Kidney (tissue), 13 donors: ENCODE measurements at regions not wholly inside any gene's neighbourhood (a gene's known extent, or its start where the extent isn't known, plus 50 kb on each side); places are given as distances from the start of the nearest gene placed in this dataset.
A peak's percentile ranks its signal among the peaks of the same experiment; 100 is the strongest.
"Not testable (repeated sequence)": the region's sequence is repeated elsewhere in the genome, so short reads cannot be mapped to it uniquely, and the experiment has no call there.

Experiments
- DNase-seq, 5 donors: peaks; one replicate each; pipeline ENCODE4 v3.0.0-alpha.2; 2013 to 2020
- FAIRE-seq: peaks from 2 replicates; lab custom pipeline; 2012; peaks lifted over from hg19 to GRCh38; lab: Jason Lieb, UNC
- H3K27ac ChIP-seq, 2 donors: one replicate each; pipeline ENCODE4 v1.7.0; 2013; ENCODE audit warnings: low read depth in 2 of 2, low read length in 2 of 2, inconsistent platforms in 1 of 2
- H3K27me3 ChIP-seq: one replicate; pipeline ENCODE4 v1.7.1; 2013; ENCODE audit warnings: low read length, inconsistent platforms; ENCODE audit not compliant: control insufficient read depth, insufficient read depth
- H3K36me3 ChIP-seq, 3 donors: one replicate each; pipeline versions ENCODE4 v1.7.0 to v1.7.1; 2013; ENCODE audit warnings: low read length in 3 of 3, control low read depth in 1 of 3, inconsistent platforms in 1 of 3; ENCODE audit not compliant: insufficient read depth in 3 of 3, control insufficient read depth in 2 of 3
- H3K4me1 ChIP-seq, 3 donors: one replicate each; pipeline versions ENCODE4 v1.7.0 to v1.7.1; 2013; ENCODE audit warnings: low read length in 3 of 3, inconsistent platforms in 1 of 3, low read depth in 1 of 3; ENCODE audit not compliant: control insufficient read depth in 2 of 3, insufficient read depth in 2 of 3
- H3K4me3 ChIP-seq, 3 donors: one replicate each; pipeline versions ENCODE4 v1.7.0 to v1.8.1; 2013; ENCODE audit warnings: low read length in 3 of 3, control low read depth in 1 of 3, inconsistent platforms in 1 of 3
- H3K9ac ChIP-seq, 3 donors: one replicate each; pipeline versions ENCODE4 v1.7.0 to v1.7.1; 2013; ENCODE audit warnings: low read length in 3 of 3, control low read depth in 1 of 3, inconsistent platforms in 1 of 3
- H3K9me3 ChIP-seq, 3 donors: one replicate each; pipeline versions ENCODE4 v1.7.0 to v1.7.1; 2013; ENCODE audit warnings: low read length in 3 of 3, control low read depth in 1 of 3, inconsistent platforms in 1 of 3; ENCODE audit not compliant: control insufficient read depth in 2 of 3, insufficient read depth in 1 of 3
- intact Hi-C: fragments of 100-400 bp; cut with DNase I; formaldehyde crosslinking; loops from one replicate; pipeline ENCODE4 v1.11.1; 2022
- TF ChIP-seq, protein P1 (sequence below): IDR thresholded peaks from 3 replicates; pipeline ENCODE4 v1.5.1; 2012; ENCODE audit warnings: mild to moderate bottlenecking, moderate library complexity, borderline replicate concordance; ENCODE audit not compliant: insufficient read depth; ENCODE audit errors: extremely low read depth
- donor health status: control.
- donor health status: control.
- donor health status: control.
- donor health status: control.
- donor health status: control.
- donor health status: DM: yes; HTN: yes; CAD: no.
- donor health status: Normal renal cell carcinoma (clear cell type).

DNA sequence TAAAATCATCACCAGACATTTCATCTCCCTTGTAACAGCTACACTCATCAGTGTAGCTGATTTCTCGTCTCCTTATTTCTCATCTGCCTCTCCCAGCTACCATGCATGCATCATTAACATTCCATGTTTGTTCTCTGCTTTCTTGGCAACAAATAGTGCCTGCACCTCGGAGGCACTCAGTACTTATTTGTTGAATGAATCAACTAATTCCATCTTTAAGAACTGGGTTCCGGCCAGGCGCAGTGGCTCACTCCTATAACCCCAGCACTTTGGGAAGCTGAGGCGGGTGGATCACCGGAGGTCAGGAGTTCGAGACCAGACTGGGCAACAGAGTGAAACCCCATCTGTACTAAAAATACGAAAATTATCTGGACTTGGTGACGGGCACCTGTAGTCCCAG is 63.9 kb upstream of the GTF3A start:
- intact Hi-C loops, result loop anchor here (10.0 kb wide), 1 partner anchor 624 kb away; the partner anchor contains the start of gene URAD

DNA sequence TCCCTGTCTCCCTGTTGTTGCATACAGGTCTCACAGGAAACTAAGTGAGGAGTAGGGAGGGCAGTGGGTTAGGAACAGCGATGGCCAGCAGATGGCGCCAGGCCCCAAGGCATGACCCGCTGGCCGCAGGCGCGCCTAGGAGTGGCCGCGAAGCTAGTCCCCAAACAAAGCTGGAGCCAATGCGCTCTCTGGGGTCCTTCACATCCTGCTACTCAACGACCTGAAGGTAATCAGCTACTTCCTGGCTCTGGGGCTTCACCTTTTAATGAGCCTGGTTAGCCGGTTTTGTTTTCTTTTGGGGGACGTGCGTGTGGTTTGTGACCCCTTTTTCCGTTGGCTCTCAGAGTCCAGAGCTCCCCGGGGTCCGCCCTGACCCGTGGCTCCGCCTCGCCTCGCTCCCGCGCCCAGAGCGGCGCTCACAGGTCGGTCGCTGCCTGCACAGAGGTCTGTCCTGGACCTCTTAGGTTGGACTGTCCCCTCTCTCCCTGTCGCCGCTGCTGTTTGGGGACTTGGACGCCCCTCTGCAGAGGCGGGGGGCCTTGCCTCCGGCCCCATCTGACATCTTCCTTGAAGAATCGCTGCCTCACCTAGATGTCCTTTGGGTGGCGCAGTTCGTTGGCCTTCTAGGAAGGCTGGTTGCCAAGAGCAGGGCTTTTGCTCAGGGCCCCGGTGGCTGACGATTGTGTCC is 62.2 kb upstream of the GTF3A start:
- DNase-seq (peak; percentile 92 to 94 (median 92)), FAIRE-seq (no peak)
- TF ChIP-seq, protein P1, sequence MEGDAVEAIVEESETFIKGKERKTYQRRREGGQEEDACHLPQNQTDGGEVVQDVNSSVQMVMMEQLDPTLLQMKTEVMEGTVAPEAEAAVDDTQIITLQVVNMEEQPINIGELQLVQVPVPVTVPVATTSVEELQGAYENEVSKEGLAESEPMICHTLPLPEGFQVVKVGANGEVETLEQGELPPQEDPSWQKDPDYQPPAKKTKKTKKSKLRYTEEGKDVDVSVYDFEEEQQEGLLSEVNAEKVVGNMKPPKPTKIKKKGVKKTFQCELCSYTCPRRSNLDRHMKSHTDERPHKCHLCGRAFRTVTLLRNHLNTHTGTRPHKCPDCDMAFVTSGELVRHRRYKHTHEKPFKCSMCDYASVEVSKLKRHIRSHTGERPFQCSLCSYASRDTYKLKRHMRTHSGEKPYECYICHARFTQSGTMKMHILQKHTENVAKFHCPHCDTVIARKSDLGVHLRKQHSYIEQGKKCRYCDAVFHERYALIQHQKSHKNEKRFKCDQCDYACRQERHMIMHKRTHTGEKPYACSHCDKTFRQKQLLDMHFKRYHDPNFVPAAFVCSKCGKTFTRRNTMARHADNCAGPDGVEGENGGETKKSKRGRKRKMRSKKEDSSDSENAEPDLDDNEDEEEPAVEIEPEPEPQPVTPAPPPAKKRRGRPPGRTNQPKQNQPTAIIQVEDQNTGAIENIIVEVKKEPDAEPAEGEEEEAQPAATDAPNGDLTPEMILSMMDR, result peak; percentile 93
- Histone ChIP-seq H3K4me1 (peaks cover 0 to 8% (median 0%) of the 10 kb centered on the region in 3 donors), H3K27ac (no peak overlapping the region), H3K4me3 (peak overlapping the region; percentile 58 to 78 (median 59)), H3K9ac (peak overlapping the region; percentile 40 to 69 (median 48)), H3K27me3 (no peaks in the 10 kb centered on the region), H3K36me3 (no peaks in the 10 kb centered on the region), H3K9me3 (no peaks in the 10 kb centered on the region)
- intact Hi-C loops, result loop anchor here (10.0 kb wide), 1 partner anchor 623 kb away; the partner anchor contains the start of gene URAD

More for the DNA sequence above, 63.9 kb upstream of the GTF3A start:
- no peaks in the 10 kb centered on the region for H3K27me3 ChIP-seq
- no peak overlapping the region for H3K27ac ChIP-seq
- peaks cover 0 to 8% (median 0%) of the 10 kb centered on the region in 3 donors for H3K4me1 ChIP-seq
- DNase-seq (no peak), FAIRE-seq (no peak)
- H3K36me3 ChIP-seq, result no peaks in the 10 kb centered on the region
- TF ChIP-seq, protein P1, result no peak
- H3K9ac ChIP-seq, result no peak overlapping the region
- no peak overlapping the region for H3K4me3 ChIP-seq
- no peaks in the 10 kb centered on the region for H3K9me3 ChIP-seq

DNA sequence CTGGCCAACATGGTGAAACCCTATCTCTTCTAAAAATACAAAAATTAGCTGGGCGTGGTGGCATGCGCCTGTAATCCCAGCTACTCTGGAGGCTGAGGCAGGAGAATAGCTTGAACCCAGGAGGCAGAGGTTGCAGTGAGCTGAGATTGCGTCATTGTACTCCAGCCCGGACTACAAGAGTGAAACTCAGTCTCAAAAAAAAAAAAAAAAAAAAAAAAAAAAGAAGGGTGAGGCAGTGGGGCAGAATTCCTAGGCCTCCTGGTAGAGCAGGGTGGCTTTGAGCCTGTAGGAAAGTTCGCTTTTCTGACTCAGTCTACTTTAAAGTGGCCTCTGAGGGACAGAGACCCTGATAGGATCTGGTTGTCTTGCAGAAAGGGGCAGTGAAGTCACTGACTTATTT is 60.8 kb upstream of the GTF3A start:
- H3K9me3 ChIP-seq, H3K27ac ChIP-seq, DNase-seq, FAIRE-seq, H3K27me3 ChIP-seq, H3K36me3 ChIP-seq, H3K4me3 ChIP-seq, H3K4me1 ChIP-seq, H3K9ac ChIP-seq: not testable (repeated sequence)
- intact Hi-C loops, result loop anchor here (10.0 kb wide), 1 partner anchor 621 kb away; the partner anchor contains the start of gene URAD

DNA sequence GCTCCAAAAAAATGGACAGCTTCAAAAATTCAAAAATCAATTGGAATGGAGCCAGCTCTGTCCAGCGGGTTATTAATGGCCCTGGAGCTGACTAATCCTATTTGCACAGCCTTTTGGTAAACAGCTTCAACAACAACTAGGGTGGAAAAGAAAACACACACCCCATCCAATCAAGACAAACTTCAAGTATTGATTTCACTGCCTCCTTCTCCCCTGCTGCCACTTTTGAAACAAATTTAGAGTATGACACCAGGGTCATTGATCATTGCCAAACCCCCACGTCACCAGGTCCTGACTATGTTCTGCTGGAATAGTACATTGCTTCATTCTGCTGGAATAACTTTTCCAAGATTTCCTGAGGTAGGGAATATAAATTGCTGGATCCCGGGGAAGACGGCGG is 56.8 kb upstream of the GTF3A start:
- Histone ChIP-seq H3K36me3 (no peaks in the 10 kb centered on the region), H3K9ac (no peak overlapping the region), H3K27me3 (no peaks in the 10 kb centered on the region), H3K4me3 (no peak overlapping the region), H3K27ac (no peak overlapping the region), H3K9me3 (no peaks in the 10 kb centered on the region), H3K4me1 (peaks cover 0 to under 1% (median 0%) of the 10 kb centered on the region in 3 donors)
- DNase-seq (no peak), FAIRE-seq (no peak)
- TF ChIP-seq, protein P1, result no peak
- intact Hi-C loops, result loop anchor here (10.0 kb wide), 1 partner anchor 617 kb away; the partner anchor contains the start of gene URAD
